Liver (tissue), 8 donors: ENCODE measurements at regions not wholly inside any gene's neighbourhood (a gene's known extent, or its start where the extent isn't known, plus 50 kb on each side); places are given as distances from the start of the nearest gene placed in this dataset.
"Not testable (repeated sequence)": the region's sequence is repeated elsewhere in the genome, so short reads cannot be mapped to it uniquely, and the experiment has no call there.

Source experiments
- DNase-seq: peaks from one replicate; pipeline ENCODE4 v3.0.0-alpha.2; 2017; ENCODE audit warnings: low spot score
- H3K27ac ChIP-seq, 2 donors: one replicate each; pipeline ENCODE4 v1.7.0; 2013; ENCODE audit warnings: inconsistent platforms in 2 of 2, low read length in 2 of 2, control low read depth in 1 of 2, low read depth in 1 of 2, mild to moderate bottlenecking in 1 of 2
- H3K27me3 ChIP-seq, 4 donors: one replicate each; pipeline versions ENCODE4 v1.6.1 to v1.7.0; 2013; ENCODE audit warnings: low read length in 3 of 4, inconsistent platforms in 1 of 4, mild to moderate bottlenecking in 1 of 4, moderate library complexity in 1 of 4; ENCODE audit not compliant: control insufficient read depth in 4 of 4, insufficient read depth in 4 of 4
- H3K36me3 ChIP-seq, 4 donors: one replicate each; pipeline versions ENCODE4 v1.6.1 to v1.7.0; 2013; ENCODE audit warnings: low read length in 3 of 4, mild to moderate bottlenecking in 3 of 4, low read depth in 1 of 4, moderate library complexity in 1 of 4; ENCODE audit not compliant: control insufficient read depth in 4 of 4, insufficient read depth in 3 of 4
- H3K4me1 ChIP-seq, 4 donors: one replicate each; pipeline versions ENCODE4 v1.6.1 to v1.7.0; 2013; ENCODE audit warnings: low read length in 3 of 4, mild to moderate bottlenecking in 3 of 4, moderate library complexity in 1 of 4; ENCODE audit not compliant: control insufficient read depth in 4 of 4, insufficient read depth in 4 of 4
- H3K4me3 ChIP-seq, 3 donors: one replicate each; pipeline versions ENCODE4 v1.6.1 to v1.7.0; 2013; ENCODE audit warnings: low read length in 3 of 3, control low read depth in 1 of 3, low read depth in 1 of 3, mild to moderate bottlenecking in 1 of 3
- H3K9ac ChIP-seq, 2 donors: one replicate each; pipeline ENCODE4 v1.7.0; 2013; ENCODE audit warnings: low read length in 2 of 2, mild to moderate bottlenecking in 2 of 2, moderate library complexity in 2 of 2, control low read depth in 1 of 2, low read depth in 1 of 2
- H3K9me3 ChIP-seq, 4 donors: one replicate each; pipeline versions ENCODE4 v1.6.1 to v1.7.0; 2013; ENCODE audit warnings: low read length in 3 of 4; ENCODE audit not compliant: control insufficient read depth in 4 of 4
- EGR1 ChIP-seq, 2 donors: IDR thresholded peaks; 2 replicates each; pipeline ENCODE4 v1.6.1; 2016 to 2018; ENCODE audit warnings: antibody characterized with exemption in 2 of 2, low read depth in 2 of 2
- FOXA1 ChIP-seq: IDR thresholded peaks from 2 replicates; pipeline ENCODE4 v1.6.1; 2016; ENCODE audit warnings: antibody characterized with exemption
- FOXA2 ChIP-seq: IDR thresholded peaks from 2 replicates; pipeline ENCODE4 v1.6.1; 2016; ENCODE audit warnings: antibody characterized with exemption
- GABPA ChIP-seq, 2 donors: IDR thresholded peaks in 1 of 2; conservative IDR thresholded peaks in 1 of 2; 2 replicates each; pipeline ENCODE4 v1.6.1; 2016; ENCODE audit warnings: antibody characterized with exemption in 2 of 2, mild to moderate bottlenecking in 1 of 2, moderate library complexity in 1 of 2
- HNF4A ChIP-seq, 2 donors: conservative IDR thresholded peaks; 2 replicates each; pipeline ENCODE4 v1.6.1; 2016; ENCODE audit warnings: antibody characterized with exemption in 2 of 2, mild to moderate bottlenecking in 2 of 2
- HNF4G ChIP-seq: IDR thresholded peaks from 2 replicates; pipeline ENCODE4 v1.6.1; 2016; ENCODE audit warnings: antibody characterized with exemption
- JUND ChIP-seq, 2 donors: IDR thresholded peaks; 2 replicates each; pipeline ENCODE4 v1.6.1; 2016; ENCODE audit warnings: antibody characterized with exemption in 2 of 2
- NR2F2 ChIP-seq: IDR thresholded peaks from 2 replicates; pipeline ENCODE4 v1.6.1; 2016; ENCODE audit warnings: antibody characterized with exemption
- RAD21 ChIP-seq, 2 donors: IDR thresholded peaks; 2 replicates each; pipeline ENCODE4 v1.6.1; 2016; ENCODE audit warnings: antibody characterized with exemption in 2 of 2, mild to moderate bottlenecking in 2 of 2
- RXRA ChIP-seq, 2 donors: IDR thresholded peaks; 2 replicates each; pipeline ENCODE4 v1.6.1; 2017 to 2018; ENCODE audit warnings: antibody characterized with exemption in 2 of 2, mild to moderate bottlenecking in 1 of 2
- SP1 ChIP-seq: IDR thresholded peaks from 2 replicates; pipeline ENCODE4 v1.6.1; 2018; ENCODE audit warnings: antibody characterized with exemption, mild to moderate bottlenecking
- TAF1 ChIP-seq: conservative IDR thresholded peaks from 2 replicates; pipeline ENCODE4 v1.6.1; 2016; ENCODE audit warnings: antibody characterized with exemption, mild to moderate bottlenecking
- YY1 ChIP-seq: IDR thresholded peaks from 2 replicates; pipeline ENCODE4 v1.6.1; 2016; ENCODE audit warnings: antibody characterized with exemption, mild to moderate bottlenecking
- WGBS: extraction: QIAGEN DNeasy Blood & Tissue Kit; methylation state at CpG from one replicate; pipeline ENCODE4 v1.1.7; 2013; 5-methylcytosine and 5-hydroxymethylcytosine counted together
- TF ChIP-seq, protein P1 (sequence below): IDR thresholded peaks from 2 replicates; pipeline ENCODE4 v1.6.1; 2016; ENCODE audit warnings: antibody characterized with exemption
- TF ChIP-seq, protein P2 (sequence below): fragments of 150-350 bp; IDR thresholded peaks from 2 replicates; pipeline ENCODE4 v1.5.1; 2017; ENCODE audit warnings: improper control_type of control experiment, low read depth, low read length; ENCODE audit not compliant: missing input control
- TF ChIP-seq, protein P3 (sequence below): IDR thresholded peaks from 2 replicates; pipeline ENCODE4 v1.6.1; 2016; ENCODE audit warnings: antibody characterized with exemption
- TF ChIP-seq, protein P4 (sequence below): IDR thresholded peaks from 2 replicates; pipeline ENCODE4 v1.6.1; 2016; ENCODE audit warnings: antibody characterized with exemption
- TF ChIP-seq, protein P5 (sequence below): IDR thresholded peaks from 2 replicates; pipeline ENCODE4 v1.6.1; 2016; ENCODE audit warnings: antibody characterized with exemption, mild to moderate bottlenecking
- donor health status: healthy.
- donor health status: healthy.
- donor health status: healthy.
- donor health status: healthy.
- donor health status: healthy.

DNA sequence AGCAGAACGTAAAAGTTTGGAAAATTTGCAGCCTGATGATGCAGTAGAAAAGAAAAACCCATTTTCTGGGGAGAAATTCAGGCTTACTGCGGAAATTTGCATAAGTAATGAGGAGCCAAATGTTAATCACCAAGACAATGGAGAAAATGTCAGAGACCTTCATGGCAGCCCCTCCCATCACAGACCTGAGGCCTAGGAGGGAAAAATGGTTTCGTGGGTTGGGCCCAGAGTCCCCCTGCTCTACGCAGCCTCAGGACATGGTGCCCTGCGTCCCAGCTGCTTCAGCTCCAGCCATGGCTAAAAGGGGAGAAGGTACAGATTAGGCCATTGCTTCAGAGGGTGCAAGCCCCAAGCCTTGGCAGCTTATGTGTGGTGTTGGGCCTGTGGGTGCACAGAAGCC, 255.1 kb upstream of the DIPK2B start:
- H3K27ac ChIP-seq, H3K4me1 ChIP-seq, H3K4me3 ChIP-seq, H3K36me3 ChIP-seq, H3K27me3 ChIP-seq, H3K9ac ChIP-seq, DNase-seq, H3K9me3 ChIP-seq: not testable (repeated sequence)
- 91% methylated on average over 5 of the region's 5 CpGs for WGBS

DNA sequence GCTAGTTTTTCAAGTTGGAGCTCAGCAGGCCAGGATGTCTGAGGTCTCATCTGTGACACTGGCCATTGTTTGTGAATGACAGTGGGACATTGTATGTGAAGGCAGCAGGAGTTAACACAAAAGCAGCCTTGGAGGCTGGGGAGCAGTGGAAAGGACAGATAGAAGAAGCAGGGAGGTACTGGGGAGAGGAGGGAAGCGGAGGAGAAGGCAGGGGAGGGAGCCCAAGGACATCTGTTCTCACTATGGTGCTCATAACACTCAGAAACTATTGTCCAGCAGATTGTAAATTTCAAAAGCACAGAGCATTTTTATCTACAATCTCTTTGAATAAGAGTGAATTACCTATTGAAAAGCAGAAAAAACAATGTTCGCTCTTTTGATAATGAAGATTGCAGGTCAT, 253.6 kb upstream of the DIPK2B start:
- Histone ChIP-seq H3K9me3 (no peaks in the 10 kb centered on the region), H3K36me3 (no peaks in the 10 kb centered on the region), H3K4me1 (no peaks in the 10 kb centered on the region), H3K4me3 (no peak overlapping the region), H3K27ac (no peak overlapping the region), H3K9ac (no peak overlapping the region), H3K27me3 (no peaks in the 10 kb centered on the region)
- TF ChIP-seq, protein P1, sequence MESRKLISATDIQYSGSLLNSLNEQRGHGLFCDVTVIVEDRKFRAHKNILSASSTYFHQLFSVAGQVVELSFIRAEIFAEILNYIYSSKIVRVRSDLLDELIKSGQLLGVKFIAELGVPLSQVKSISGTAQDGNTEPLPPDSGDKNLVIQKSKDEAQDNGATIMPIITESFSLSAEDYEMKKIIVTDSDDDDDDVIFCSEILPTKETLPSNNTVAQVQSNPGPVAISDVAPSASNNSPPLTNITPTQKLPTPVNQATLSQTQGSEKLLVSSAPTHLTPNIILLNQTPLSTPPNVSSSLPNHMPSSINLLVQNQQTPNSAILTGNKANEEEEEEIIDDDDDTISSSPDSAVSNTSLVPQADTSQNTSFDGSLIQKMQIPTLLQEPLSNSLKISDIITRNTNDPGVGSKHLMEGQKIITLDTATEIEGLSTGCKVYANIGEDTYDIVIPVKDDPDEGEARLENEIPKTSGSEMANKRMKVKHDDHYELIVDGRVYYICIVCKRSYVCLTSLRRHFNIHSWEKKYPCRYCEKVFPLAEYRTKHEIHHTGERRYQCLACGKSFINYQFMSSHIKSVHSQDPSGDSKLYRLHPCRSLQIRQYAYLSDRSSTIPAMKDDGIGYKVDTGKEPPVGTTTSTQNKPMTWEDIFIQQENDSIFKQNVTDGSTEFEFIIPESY, result no peak
- TF ChIP-seq GABPA (IDR thresholded peaks at IDR 0.05 in 1 of 2, conservative IDR thresholded peaks at IDR 0.05 in 1 of 2), result no peak
- TF ChIP-seq HNF4G, result no peak
- TF ChIP-seq, protein P2, sequence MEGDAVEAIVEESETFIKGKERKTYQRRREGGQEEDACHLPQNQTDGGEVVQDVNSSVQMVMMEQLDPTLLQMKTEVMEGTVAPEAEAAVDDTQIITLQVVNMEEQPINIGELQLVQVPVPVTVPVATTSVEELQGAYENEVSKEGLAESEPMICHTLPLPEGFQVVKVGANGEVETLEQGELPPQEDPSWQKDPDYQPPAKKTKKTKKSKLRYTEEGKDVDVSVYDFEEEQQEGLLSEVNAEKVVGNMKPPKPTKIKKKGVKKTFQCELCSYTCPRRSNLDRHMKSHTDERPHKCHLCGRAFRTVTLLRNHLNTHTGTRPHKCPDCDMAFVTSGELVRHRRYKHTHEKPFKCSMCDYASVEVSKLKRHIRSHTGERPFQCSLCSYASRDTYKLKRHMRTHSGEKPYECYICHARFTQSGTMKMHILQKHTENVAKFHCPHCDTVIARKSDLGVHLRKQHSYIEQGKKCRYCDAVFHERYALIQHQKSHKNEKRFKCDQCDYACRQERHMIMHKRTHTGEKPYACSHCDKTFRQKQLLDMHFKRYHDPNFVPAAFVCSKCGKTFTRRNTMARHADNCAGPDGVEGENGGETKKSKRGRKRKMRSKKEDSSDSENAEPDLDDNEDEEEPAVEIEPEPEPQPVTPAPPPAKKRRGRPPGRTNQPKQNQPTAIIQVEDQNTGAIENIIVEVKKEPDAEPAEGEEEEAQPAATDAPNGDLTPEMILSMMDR, result no peak
- TF ChIP-seq, protein P3, sequence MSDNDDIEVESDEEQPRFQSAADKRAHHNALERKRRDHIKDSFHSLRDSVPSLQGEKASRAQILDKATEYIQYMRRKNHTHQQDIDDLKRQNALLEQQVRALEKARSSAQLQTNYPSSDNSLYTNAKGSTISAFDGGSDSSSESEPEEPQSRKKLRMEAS, result no peak
- TF ChIP-seq, protein P4, sequence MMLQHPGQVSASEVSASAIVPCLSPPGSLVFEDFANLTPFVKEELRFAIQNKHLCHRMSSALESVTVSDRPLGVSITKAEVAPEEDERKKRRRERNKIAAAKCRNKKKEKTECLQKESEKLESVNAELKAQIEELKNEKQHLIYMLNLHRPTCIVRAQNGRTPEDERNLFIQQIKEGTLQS, result no peak
- TF ChIP-seq HNF4A (conservative IDR thresholded peaks at IDR 0.05), result no peak
- TF ChIP-seq, protein P5, sequence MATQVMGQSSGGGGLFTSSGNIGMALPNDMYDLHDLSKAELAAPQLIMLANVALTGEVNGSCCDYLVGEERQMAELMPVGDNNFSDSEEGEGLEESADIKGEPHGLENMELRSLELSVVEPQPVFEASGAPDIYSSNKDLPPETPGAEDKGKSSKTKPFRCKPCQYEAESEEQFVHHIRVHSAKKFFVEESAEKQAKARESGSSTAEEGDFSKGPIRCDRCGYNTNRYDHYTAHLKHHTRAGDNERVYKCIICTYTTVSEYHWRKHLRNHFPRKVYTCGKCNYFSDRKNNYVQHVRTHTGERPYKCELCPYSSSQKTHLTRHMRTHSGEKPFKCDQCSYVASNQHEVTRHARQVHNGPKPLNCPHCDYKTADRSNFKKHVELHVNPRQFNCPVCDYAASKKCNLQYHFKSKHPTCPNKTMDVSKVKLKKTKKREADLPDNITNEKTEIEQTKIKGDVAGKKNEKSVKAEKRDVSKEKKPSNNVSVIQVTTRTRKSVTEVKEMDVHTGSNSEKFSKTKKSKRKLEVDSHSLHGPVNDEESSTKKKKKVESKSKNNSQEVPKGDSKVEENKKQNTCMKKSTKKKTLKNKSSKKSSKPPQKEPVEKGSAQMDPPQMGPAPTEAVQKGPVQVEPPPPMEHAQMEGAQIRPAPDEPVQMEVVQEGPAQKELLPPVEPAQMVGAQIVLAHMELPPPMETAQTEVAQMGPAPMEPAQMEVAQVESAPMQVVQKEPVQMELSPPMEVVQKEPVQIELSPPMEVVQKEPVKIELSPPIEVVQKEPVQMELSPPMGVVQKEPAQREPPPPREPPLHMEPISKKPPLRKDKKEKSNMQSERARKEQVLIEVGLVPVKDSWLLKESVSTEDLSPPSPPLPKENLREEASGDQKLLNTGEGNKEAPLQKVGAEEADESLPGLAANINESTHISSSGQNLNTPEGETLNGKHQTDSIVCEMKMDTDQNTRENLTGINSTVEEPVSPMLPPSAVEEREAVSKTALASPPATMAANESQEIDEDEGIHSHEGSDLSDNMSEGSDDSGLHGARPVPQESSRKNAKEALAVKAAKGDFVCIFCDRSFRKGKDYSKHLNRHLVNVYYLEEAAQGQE, result no peak
- TF ChIP-seq SP1, result no peak
- TF ChIP-seq NR2F2, result no peak
- no peak for TF ChIP-seq RAD21 (IDR thresholded peaks at IDR 0.05)
- no peak for TF ChIP-seq RXRA (IDR thresholded peaks at IDR 0.05)
- no peak for TF ChIP-seq EGR1 (IDR thresholded peaks at IDR 0.05; ENCODE audit: low read depth in 2 of 2)
- TF ChIP-seq FOXA1, result no peak
- TF ChIP-seq YY1, result no peak
- no peak for TF ChIP-seq FOXA2
- TF ChIP-seq TAF1, result no peak
- no peak for TF ChIP-seq JUND (IDR thresholded peaks at IDR 0.05)
- 93% methylated on average over 2 of the region's 2 CpGs for WGBS
- no peak for DNase-seq
